Mammary epithelial cell (primary cell): ENCODE measurements at regions not wholly inside any gene's neighbourhood (a gene's known extent, or its start where the extent isn't known, plus 50 kb on each side); places are given as distances from the start of the nearest gene placed in this dataset.

Experiments used
- CTCF ChIP-seq, 2 donors: IDR thresholded peaks in 1 of 2; conservative IDR thresholded peaks in 1 of 2; 2 replicates each; pipeline ENCODE4 v1.5.1; 2011 to 2012; ENCODE audit warnings: inconsistent platforms in 2 of 2, low read length in 2 of 2, mild to moderate bottlenecking in 2 of 2, control low read depth in 1 of 2, low read depth in 1 of 2; ENCODE audit not compliant: insufficient read depth in 1 of 2; ENCODE audit errors: extremely low read depth in 1 of 2
- EZH2 ChIP-seq: IDR thresholded peaks from 2 replicates; pipeline ENCODE4 v1.6.1; 2012; ENCODE audit warnings: low read length, inconsistent platforms, borderline replicate concordance

- TF ChIP-seq CTCF (conservative IDR thresholded peaks at IDR 0.05 in 1 of 2, IDR thresholded peaks at IDR 0.05 in 1 of 2; ENCODE audit: extremely low read depth in 1 of 2, insufficient read depth in 1 of 2, low read depth in 1 of 2, low read length in 2 of 2) (no peak), EZH2 (no peak)
Measured at GRCh38 chr22:48649466-48649865, 1178.2 kb downstream of the BRD1 start.
